IMR-90 (cell line): ENCODE measurements at regions not wholly inside any gene's neighbourhood (a gene's known extent, or its start where the extent isn't known, plus 50 kb on each side); places are given as distances from the start of the nearest gene placed in this dataset.

Source experiments
- ATAC-seq: fragments of 200-7000 bp; cut with Tn5 transposase; 2 replicates; pipeline ENCODE4 v1.9.1; 2020; ENCODE audit warnings: low read depth, mild to moderate bottlenecking, moderate library complexity
- BruUV-seq: library from RNA; stranded (reverse); fragments of 400-500 nt; replicated peaks from 2 replicates; lab custom pipeline; 2021; lab: Mats Ljungman, UMichigan
- CTCF ChIA-PET: fragments of 300-600 bp; formaldehyde crosslinking; extraction: SDS; loops from one replicate; lab custom pipeline; 2021; ENCODE audit warnings: antibody characterized with exemption; lab: Yijun Ruan, JAX
- POLR2A ChIA-PET: fragments of 300-600 bp; sonication (Branson Sonifier 250); formaldehyde crosslinking; loops from one replicate; lab custom pipeline; 2022; ENCODE audit warnings: antibody characterized with exemption; ENCODE audit not compliant: unreplicated experiment; lab: Charles Lee
- DNase-seq: peaks from one replicate; pipeline ENCODE4 v3.0.0; 2013
- H2AFZ ChIP-seq: replicated peaks from 2 replicates; pipeline ENCODE3; 2013; ENCODE audit warnings: low read length, mild to moderate bottlenecking; ENCODE audit not compliant: poor library complexity
- H2AK5ac ChIP-seq: 2 replicates; pipeline ENCODE4 v1.6.1; 2013; ENCODE audit warnings: low read depth, low read length, inconsistent platforms
- H2AK9ac ChIP-seq: replicated peaks from 2 replicates; pipeline ENCODE3; 2013; ENCODE audit warnings: mild to moderate bottlenecking, low read depth, low read length, moderate library complexity; ENCODE audit not compliant: poor library complexity
- H2BK120ac ChIP-seq: 2 replicates; pipeline ENCODE4 v1.6.1; 2013; ENCODE audit warnings: low read depth, low read length, inconsistent platforms
- H2BK15ac ChIP-seq: 3 replicates; pipeline ENCODE4 v1.6.1; 2013; ENCODE audit warnings: low read depth, low read length, inconsistent platforms
- H2BK20ac ChIP-seq: 2 replicates; pipeline ENCODE4 v1.6.1; 2013; ENCODE audit warnings: low read depth, mild to moderate bottlenecking, inconsistent platforms, low read length, moderate library complexity
- H2BK5ac ChIP-seq: 2 replicates; pipeline ENCODE4 v1.6.1; 2013; ENCODE audit warnings: mild to moderate bottlenecking, low read depth, low read length, inconsistent platforms; ENCODE audit not compliant: poor library complexity, severe bottlenecking
- H3K14ac ChIP-seq: replicated peaks from 2 replicates; pipeline ENCODE4 v1.6.1; 2013; ENCODE audit warnings: low read depth, low read length, inconsistent platforms
- H3K18ac ChIP-seq: 2 replicates; pipeline ENCODE4 v1.6.1; 2013; ENCODE audit warnings: low read depth, low read length, control low read depth
- H3K23ac ChIP-seq: 2 replicates; pipeline ENCODE4 v1.6.1; 2013; ENCODE audit warnings: low read depth, low read length, inconsistent platforms
- H3K27ac ChIP-seq: 2 replicates; pipeline ENCODE4 v1.5.1; 2013; ENCODE audit warnings: mild to moderate bottlenecking, control low read depth, low read length; ENCODE audit not compliant: insufficient read depth
- H3K27me3 ChIP-seq: 2 replicates; pipeline ENCODE4 v1.6.1; 2013; ENCODE audit warnings: low read length; ENCODE audit not compliant: control insufficient read depth, insufficient read depth
- H3K36me3 ChIP-seq: 2 replicates; pipeline ENCODE4 v1.6.1; 2013; ENCODE audit warnings: low read length, mixed read lengths; ENCODE audit not compliant: control insufficient read depth, insufficient read depth
- H3K4ac ChIP-seq: 2 replicates; pipeline ENCODE4 v1.6.1; 2013; ENCODE audit warnings: low read depth, low read length, inconsistent platforms
- H3K4me1 ChIP-seq: 2 replicates; pipeline ENCODE4 v1.6.1; 2013; ENCODE audit warnings: low read length, mixed read lengths; ENCODE audit not compliant: control insufficient read depth, insufficient read depth
- H3K4me2 ChIP-seq: 2 replicates; pipeline ENCODE4 v1.6.1; 2013; ENCODE audit warnings: low read depth, mild to moderate bottlenecking, control low read depth, low read length, moderate library complexity
- H3K4me3 ChIP-seq: 2 replicates; pipeline ENCODE4 v1.5.1; 2013; ENCODE audit warnings: low read depth, mild to moderate bottlenecking, control low read depth, low read length, moderate library complexity; ENCODE audit not compliant: insufficient read depth
- H3K56ac ChIP-seq: 2 replicates; pipeline ENCODE4 v1.6.1; 2013; ENCODE audit warnings: low read length, inconsistent platforms; ENCODE audit not compliant: insufficient read depth; ENCODE audit errors: extremely low read depth
- H3K79me1 ChIP-seq, 2 experiments: 2 replicates each; pipeline ENCODE4 v1.6.1; 2013; ENCODE audit warnings: low read length in 2 of 2, inconsistent platforms in 1 of 2, low read depth in 1 of 2
- H3K9ac ChIP-seq: 2 replicates; pipeline ENCODE4 v1.6.1; 2013; ENCODE audit warnings: low read depth, low read length, control low read depth
- H3K9me1 ChIP-seq: 2 replicates; pipeline ENCODE4 v1.6.1; 2013; ENCODE audit warnings: low read length, inconsistent platforms; ENCODE audit not compliant: insufficient read depth
- H3K9me3 ChIP-seq: 2 replicates; pipeline ENCODE4 v1.6.1; 2013; ENCODE audit warnings: low read length; ENCODE audit not compliant: control insufficient read depth, insufficient read depth
- H4K20me1 ChIP-seq: 2 replicates; pipeline ENCODE4 v1.6.1; 2013; ENCODE audit warnings: low read length, inconsistent platforms; ENCODE audit not compliant: insufficient read depth
- H4K5ac ChIP-seq: 2 replicates; pipeline ENCODE4 v1.6.1; 2013; ENCODE audit warnings: mild to moderate bottlenecking, low read depth, low read length, control low read depth
- H4K8ac ChIP-seq, 2 experiments: 2 replicates each; pipeline ENCODE4 v1.6.1; 2013; ENCODE audit warnings: low read depth in 2 of 2, low read length in 2 of 2, control low read depth in 1 of 2, inconsistent platforms in 1 of 2
- H4K91ac ChIP-seq: 2 replicates; pipeline ENCODE4 v1.6.1; 2013; ENCODE audit warnings: low read depth, low read length, inconsistent platforms; ENCODE audit not compliant: insufficient read depth
- CEBPB ChIP-seq: IDR thresholded peaks from 2 replicates; pipeline ENCODE4 v1.6.1; 2012; ENCODE audit warnings: low read depth, low read length, improper control_type of control experiment
- WGBS, 2 experiments: methylation state at CpG; one replicate each; pipeline versions ENCODE4 v1.1.5 to v1.1.7; 2013; ENCODE audit warnings: missing lambda C conversion rate in 2 of 2; ENCODE audit not compliant: insufficient read length in 1 of 2; ENCODE audit errors: extremely low coverage in 2 of 2; 5-methylcytosine and 5-hydroxymethylcytosine counted together
- dilution Hi-C: fragments of 300-500 bp; cut with HindIII; formaldehyde crosslinking; loops from one replicate; pipeline ENCODE4 v1.14.3; 2018; ENCODE audit warnings: low sequenced_read_pairs; ENCODE audit not compliant: unreplicated experiment
- in situ Hi-C: fragments of 300-500 bp; cut with MboI; formaldehyde crosslinking; loops from 3 replicates; pipeline ENCODE4 v1.14.3; 2019; ENCODE audit warnings: low sequenced_read_pairs, inconsistent platforms, mixed read lengths
- intact Hi-C: fragments of 100-400 bp; cut with micrococcal nuclease; formaldehyde crosslinking; loops from 2 replicates; pipeline ENCODE4 v1.10.0; 2022

GRCh38 chr12:127008755-127009403, 1258.1 kb upstream of the TMEM132C start:
- Histone ChIP-seq H4K20me1 (no peaks in the 10 kb centered on the region), H3K79me1 (no peaks in the 10 kb centered on the region), H4K5ac (no peak overlapping the region), H2AK5ac (no peak overlapping the region), H3K9ac (no peak overlapping the region), H3K18ac (no peak overlapping the region), H3K4me3 (no peak overlapping the region), H3K27me3 (no peaks in the 10 kb centered on the region), H2AK9ac (no peak overlapping the region), H3K14ac (no peak overlapping the region), H3K9me1 (no peaks in the 10 kb centered on the region), H2BK5ac (no peak overlapping the region), H3K4me2 (no peak overlapping the region), H3K4me1 (no peaks in the 10 kb centered on the region), H3K23ac (no peak overlapping the region), H4K91ac (no peak overlapping the region), H3K56ac (no peak overlapping the region), H2BK20ac (no peak overlapping the region), H3K4ac (no peak overlapping the region), H3K9me3 (peaks cover 18% of the 10 kb centered on the region), H3K36me3 (no peaks in the 10 kb centered on the region), H3K27ac (no peak overlapping the region), H2BK120ac (no peak overlapping the region), H2AFZ (no peak overlapping the region), H4K8ac (no peak overlapping the region), H2BK15ac (no peak overlapping the region)
- in situ Hi-C loops (no loop called here), intact Hi-C loops (no loop called here), dilution Hi-C loops (no loop called here)
- no peak for TF ChIP-seq CEBPB
- POLR2A ChIA-PET: interaction anchor here (0.6 kb wide), 1 partner anchor 12 kb away, joined by 3 read pairs; no protein-coding TSS in a partner anchor
- WGBS, 2 experiments: no CpG with 5 or more reads among the region's 10 CpGs
- CTCF ChIA-PET: no interaction called here
- DNase-seq: no peak
- no peak for ATAC-seq
- BruUV-seq: no TSS peak
